ENCODE measurements at regions not wholly inside any gene's neighbourhood (a gene's known extent, or its start where the extent isn't known, plus 50 kb on each side); places are given as distances from the start of the nearest gene placed in this dataset.

GRCh38 chrX:8242431-8243020 is 71.5 kb upstream of the VCX2 start:
- DNase-seq (no peak), ATAC-seq (no peak)
- Mint-ChIP-seq H3K36me3 (no peaks in the 10 kb centered on the region), H3K27me3 (ENCODE audit: low read depth in 2 of 2) (no peaks in the 10 kb centered on the region), H3K27ac (no peak overlapping the region), H3K4me1 (no peaks in the 10 kb centered on the region), H3K9me3 (peaks cover 8 to 14% of the 10 kb centered on the region in 2 donors), H3K4me3 (no peak overlapping the region)
- Histone ChIP-seq H3K9me3 (ENCODE audit: control insufficient read depth, insufficient read depth, low read length) (no peaks in the 10 kb centered on the region), H3K4me1 (ENCODE audit: control insufficient read depth, insufficient read depth, low read length) (no peaks in the 10 kb centered on the region), H3K36me3 (ENCODE audit: control insufficient read depth, insufficient read depth, low read length) (no peaks in the 10 kb centered on the region), H3K27me3 (ENCODE audit: control insufficient read depth, insufficient read depth, low read length) (no peaks in the 10 kb centered on the region), H3K4me3 (ENCODE audit: low read length) (no peak overlapping the region), H3K27ac (ENCODE audit: low read length) (no peak overlapping the region)
- TF ChIP-seq CTCF (IDR thresholded peaks at IDR 0.05): no peak
- intact Hi-C loops (cut with micrococcal nuclease): no loop called here
- WGBS (ENCODE audit: insufficient coverage): 93% methylated on average over 5 of the region's 7 CpGs

GRCh38 chrX:8244301-8244700 is 73.2 kb upstream of the VCX2 start:
- Histone ChIP-seq H3K27ac (ENCODE audit: low read length) (no peak overlapping the region), H3K9me3 (ENCODE audit: control insufficient read depth, insufficient read depth, low read length) (no peaks in the 10 kb centered on the region), H3K27me3 (ENCODE audit: control insufficient read depth, insufficient read depth, low read length) (no peaks in the 10 kb centered on the region), H3K4me1 (ENCODE audit: control insufficient read depth, insufficient read depth, low read length) (no peaks in the 10 kb centered on the region), H3K4me3 (ENCODE audit: low read length) (no peak overlapping the region), H3K36me3 (ENCODE audit: control insufficient read depth, insufficient read depth, low read length) (no peaks in the 10 kb centered on the region)
- Mint-ChIP-seq H3K36me3 (no peaks in the 10 kb centered on the region), H3K4me1 (no peaks in the 10 kb centered on the region), H3K27me3 (ENCODE audit: low read depth in 2 of 2) (no peaks in the 10 kb centered on the region), H3K27ac (no peak overlapping the region), H3K9me3 (peaks cover 12 to 15% of the 10 kb centered on the region in 2 donors), H3K4me3 (no peak overlapping the region)
- DNase-seq (no peak), ATAC-seq (no peak)
- intact Hi-C loops (cut with micrococcal nuclease): no loop called here
- 92% methylated on average over 5 of the region's 6 CpGs for WGBS (ENCODE audit: insufficient coverage)
- no peak for TF ChIP-seq CTCF (IDR thresholded peaks at IDR 0.05)

- no peak for TF ChIP-seq CTCF (IDR thresholded peaks at IDR 0.05)
- H3K9me3 ChIP-seq (ENCODE audit: control insufficient read depth, insufficient read depth, low read length): no peaks in the 10 kb centered on the region
- no peak overlapping the region for H3K4me3 ChIP-seq (ENCODE audit: low read length)
- H3K36me3 ChIP-seq (ENCODE audit: control insufficient read depth, insufficient read depth, low read length): no peaks in the 10 kb centered on the region
- no peak for ATAC-seq
- Mint-ChIP-seq H3K9me3 (peaks cover 12 to 15% of the 10 kb centered on the region in 2 donors), H3K36me3 (no peaks in the 10 kb centered on the region), H3K4me3 (no peak overlapping the region), H3K27me3 (ENCODE audit: low read depth in 2 of 2) (no peaks in the 10 kb centered on the region), H3K27ac (no peak overlapping the region), H3K4me1 (no peaks in the 10 kb centered on the region)
- intact Hi-C loops (cut with micrococcal nuclease): no loop called here
- no CpG with 5 or more reads among the region's 1 CpG for WGBS (ENCODE audit: insufficient coverage)
- no peaks in the 10 kb centered on the region for H3K27me3 ChIP-seq (ENCODE audit: control insufficient read depth, insufficient read depth, low read length)
- no peak for DNase-seq
- H3K27ac ChIP-seq (ENCODE audit: low read length): no peak overlapping the region
- H3K4me1 ChIP-seq (ENCODE audit: control insufficient read depth, insufficient read depth, low read length): no peaks in the 10 kb centered on the region
Measured at GRCh38 chrX:8245411-8245810, 74.3 kb upstream of the VCX2 start.

- H3K4me1 Mint-ChIP-seq: no peaks in the 10 kb centered on the region
- H3K27ac Mint-ChIP-seq: no peak overlapping the region
- Histone ChIP-seq H3K36me3 (ENCODE audit: control insufficient read depth, insufficient read depth, low read length) (no peaks in the 10 kb centered on the region), H3K27ac (ENCODE audit: low read length) (no peak overlapping the region), H3K4me3 (ENCODE audit: low read length) (no peak overlapping the region), H3K4me1 (ENCODE audit: control insufficient read depth, insufficient read depth, low read length) (no peaks in the 10 kb centered on the region), H3K27me3 (ENCODE audit: control insufficient read depth, insufficient read depth, low read length) (no peaks in the 10 kb centered on the region), H3K9me3 (ENCODE audit: control insufficient read depth, insufficient read depth, low read length) (no peaks in the 10 kb centered on the region)
- no CpG with 5 or more reads among the region's 3 CpGs for WGBS (ENCODE audit: insufficient coverage)
- ATAC-seq (no peak), DNase-seq (no peak)
- H3K36me3 Mint-ChIP-seq: no peaks in the 10 kb centered on the region
- no peak overlapping the region for H3K4me3 Mint-ChIP-seq
- peaks cover 16% of the 10 kb centered on the region in 2 donors for H3K9me3 Mint-ChIP-seq
- TF ChIP-seq CTCF (IDR thresholded peaks at IDR 0.05): no peak
- no peaks in the 10 kb centered on the region for H3K27me3 Mint-ChIP-seq (ENCODE audit: low read depth in 2 of 2)
- intact Hi-C loops (cut with micrococcal nuclease): no loop called here
Measured at GRCh38 chrX:8253096-8253495, 82.0 kb upstream of the VCX2 start.
